DMS 273 (cell line): ENCODE measurements at regions not wholly inside any gene's neighbourhood (a gene's known extent, or its start where the extent isn't known, plus 50 kb on each side); places are given as distances from the start of the nearest gene placed in this dataset.

Experiments
- DNase-seq: peaks from one replicate; lab custom pipeline; 2025; ENCODE audit not compliant: unreplicated experiment; lab: John Stamatoyannopoulos, UW

DNA sequence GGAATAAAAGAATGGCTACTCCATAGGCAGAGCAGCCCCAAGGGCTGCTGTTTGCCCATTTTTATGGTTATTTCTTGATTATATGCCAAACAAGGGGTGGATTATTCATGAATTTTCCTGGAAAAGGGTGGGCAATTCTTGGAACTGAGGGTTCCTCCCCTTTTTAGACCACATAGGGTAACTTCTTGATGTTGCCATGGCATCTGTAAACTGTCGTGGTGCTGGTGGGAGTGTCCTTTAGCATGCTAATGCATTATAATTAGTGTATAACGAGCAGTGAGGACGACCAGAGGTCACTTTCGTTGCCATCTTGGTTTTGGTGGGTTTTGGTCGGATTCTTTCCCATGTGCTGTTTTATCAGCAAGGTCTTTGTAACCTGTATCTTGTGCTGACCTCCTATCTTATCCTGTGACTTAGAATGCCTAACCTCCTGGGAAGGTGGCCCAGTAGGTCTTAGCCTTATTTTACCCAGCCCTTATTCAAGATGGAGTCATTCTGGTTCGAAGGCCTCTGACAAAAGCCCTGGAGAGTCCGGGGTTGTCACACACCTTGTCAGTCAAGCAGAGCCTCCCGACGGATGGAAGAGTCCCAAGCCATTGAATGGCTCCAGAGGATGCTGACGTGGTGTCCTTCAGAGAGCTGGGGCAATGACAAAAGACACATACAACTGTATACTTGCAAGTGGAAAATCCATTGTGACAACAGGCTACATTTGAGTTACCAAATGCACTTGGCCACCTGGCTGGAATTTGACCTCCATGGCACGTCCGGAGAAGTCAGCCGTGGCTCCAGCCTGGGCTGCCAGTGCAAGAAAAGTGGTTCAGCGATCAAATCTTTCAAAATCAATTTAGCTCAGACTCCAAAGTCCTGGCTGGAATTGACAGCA is 67.1 kb upstream of the CLINT1 start:
- DNase-seq: no peak

DNA sequence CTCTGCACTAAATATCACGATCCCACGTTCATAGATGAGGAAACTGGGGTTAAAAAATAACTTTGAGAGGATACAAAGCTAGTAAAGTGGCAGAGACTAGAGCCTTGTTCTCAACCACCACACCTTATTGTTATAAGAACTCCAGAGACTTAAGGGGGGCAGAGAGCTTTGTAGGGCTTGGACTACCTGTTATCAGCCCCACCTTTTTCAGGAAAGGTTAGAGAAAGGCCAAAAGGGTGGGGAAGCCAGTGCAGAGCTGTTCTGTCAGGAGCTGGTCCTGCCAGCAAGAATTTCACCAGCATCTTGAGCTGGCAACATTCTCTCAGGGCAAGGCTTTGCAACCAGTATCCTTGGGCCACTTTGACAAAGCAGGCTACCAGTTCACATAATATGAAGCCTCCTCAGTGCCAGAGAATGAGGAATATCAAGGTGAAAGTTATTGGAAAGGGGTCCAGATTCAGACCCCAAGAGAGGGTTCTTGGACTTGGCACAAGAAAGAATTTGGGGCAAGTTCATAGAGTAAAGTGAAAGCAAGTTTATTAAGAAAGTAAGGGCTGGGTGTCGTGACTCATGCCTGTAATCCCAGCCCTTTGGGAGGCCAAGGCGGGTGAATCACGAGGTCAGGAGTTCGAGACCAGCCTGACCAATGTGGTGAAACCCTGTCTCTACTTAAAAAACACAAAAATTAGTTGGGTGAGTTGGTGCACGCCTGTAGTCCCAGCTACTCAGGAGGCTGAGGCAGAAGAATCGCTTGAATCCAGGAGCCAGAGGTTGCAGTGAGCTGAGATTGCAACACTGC is 66.2 kb upstream of the CLINT1 start:
- DNase-seq: no peak

DNA sequence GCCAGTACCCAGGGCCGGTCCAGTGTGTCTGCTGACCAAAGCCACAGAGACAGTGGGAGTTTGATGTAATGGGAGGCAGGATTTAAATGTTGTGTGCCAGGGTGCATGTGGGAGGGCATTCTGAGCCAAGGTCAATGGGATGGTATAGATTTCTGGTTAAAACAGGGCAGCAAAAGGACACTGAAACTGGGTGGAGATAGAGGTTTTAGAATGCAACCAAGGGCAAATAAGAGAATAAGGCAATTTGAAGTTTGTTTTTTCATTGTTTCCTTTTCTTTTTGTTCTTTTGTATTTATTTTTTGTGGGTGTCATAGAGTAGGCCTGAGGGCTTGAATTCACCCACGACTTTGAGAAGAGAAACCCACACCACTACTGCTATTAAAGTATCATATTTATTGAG is 65.5 kb upstream of the CLINT1 start:
- DNase-seq: no peak

DNA sequence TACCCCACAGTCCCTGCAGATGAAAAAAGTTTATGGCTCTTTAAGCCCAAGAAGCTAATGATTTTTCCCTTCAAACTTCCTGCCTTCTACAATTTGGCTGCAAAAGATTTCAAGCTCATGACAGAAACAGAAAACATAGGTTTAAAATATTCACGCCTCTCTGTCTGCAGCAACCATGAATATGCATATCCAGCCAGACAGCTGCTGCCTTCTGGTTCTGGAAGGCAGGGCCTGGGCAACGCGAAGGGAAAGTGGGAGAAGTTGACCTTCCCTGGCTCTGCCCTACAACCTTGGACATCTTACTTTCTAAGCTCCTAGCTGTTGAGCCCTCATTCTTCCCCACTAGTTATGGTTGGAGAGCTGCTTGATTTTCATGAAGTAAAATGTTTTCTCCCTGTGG is 64.8 kb upstream of the CLINT1 start:
- DNase-seq: peak; percentile 18

DNA sequence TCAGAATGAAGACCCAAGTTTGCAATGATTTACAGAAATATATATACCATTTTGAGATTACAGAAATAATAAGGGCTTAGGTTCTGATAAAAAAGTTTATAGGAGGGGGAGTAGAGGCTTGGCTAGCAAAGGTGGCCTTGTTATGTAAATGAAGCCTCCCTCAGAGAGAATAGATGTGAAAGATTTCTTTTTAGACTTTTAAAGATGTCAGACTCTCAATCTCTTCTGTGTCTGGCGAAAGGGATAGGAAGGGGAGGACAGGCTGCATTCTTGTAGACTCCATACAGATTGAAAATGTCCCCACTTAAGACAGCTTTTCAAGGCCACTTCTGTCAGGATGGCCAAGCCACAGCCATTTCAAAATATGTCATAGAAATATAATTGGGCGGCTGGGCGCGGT is 63.1 kb upstream of the CLINT1 start:
- DNase-seq: no peak

DNA sequence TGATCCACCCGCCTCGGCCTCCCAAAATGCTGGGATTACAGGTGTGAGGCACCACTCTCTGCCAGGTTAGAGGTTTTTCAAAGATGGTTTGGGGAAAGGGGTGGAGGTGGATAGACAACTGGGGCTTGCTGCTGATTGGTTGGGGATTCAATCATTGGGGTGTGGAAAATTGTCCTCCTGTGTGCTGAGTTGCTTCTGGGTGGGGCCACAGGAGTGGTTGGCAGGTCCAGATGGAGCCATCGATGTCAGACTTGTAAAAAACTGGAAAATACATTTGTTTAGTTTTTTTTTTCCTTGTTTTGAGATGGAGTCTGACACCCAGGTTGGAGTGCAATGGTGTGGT is 61.9 kb upstream of the CLINT1 start:
- DNase-seq: no peak

DNA sequence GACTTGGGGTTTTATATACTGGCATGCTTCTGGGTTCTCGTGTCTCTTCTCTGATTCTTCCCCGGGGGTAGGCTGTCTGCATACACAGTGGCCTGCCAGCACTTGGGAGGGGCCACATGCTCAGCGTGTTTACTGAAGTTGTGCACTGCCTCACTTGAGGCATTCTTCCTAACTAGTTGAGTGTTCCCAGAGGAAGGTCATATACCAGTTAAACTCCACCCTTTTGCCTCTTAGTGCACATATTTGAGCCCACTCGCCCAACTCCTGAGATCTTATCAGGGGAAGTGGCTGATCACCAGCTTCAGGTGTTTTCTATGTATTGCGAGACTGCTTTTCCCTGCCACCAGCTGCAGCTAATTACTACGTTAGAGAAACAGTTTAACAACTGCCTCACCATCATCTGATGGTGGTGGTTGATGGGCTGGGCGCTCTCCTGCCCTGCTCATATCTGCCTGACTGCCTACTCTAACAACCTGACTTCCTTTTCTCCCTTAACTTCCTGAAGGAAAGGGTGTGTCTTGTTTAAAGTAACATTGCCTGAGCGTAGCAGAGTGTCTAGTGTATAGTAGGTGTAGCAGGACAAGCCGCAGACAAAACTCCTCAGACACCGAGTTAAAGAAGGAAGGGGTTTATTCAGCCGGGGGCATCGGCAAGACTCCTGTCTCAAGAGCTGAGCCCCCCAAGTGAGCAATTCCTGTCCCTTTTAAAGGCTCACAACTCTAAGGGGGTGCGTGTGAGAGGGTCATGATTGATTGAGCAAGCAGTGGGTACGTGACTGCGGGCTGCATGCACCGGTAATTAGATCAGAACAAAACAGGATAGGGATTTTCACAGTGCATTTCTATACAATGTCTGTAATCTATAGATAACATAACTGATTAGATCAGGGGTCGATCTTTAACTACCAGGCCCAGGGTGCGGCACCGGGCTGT is 60.1 kb upstream of the CLINT1 start:
- peak; percentile 20 for DNase-seq

DNA sequence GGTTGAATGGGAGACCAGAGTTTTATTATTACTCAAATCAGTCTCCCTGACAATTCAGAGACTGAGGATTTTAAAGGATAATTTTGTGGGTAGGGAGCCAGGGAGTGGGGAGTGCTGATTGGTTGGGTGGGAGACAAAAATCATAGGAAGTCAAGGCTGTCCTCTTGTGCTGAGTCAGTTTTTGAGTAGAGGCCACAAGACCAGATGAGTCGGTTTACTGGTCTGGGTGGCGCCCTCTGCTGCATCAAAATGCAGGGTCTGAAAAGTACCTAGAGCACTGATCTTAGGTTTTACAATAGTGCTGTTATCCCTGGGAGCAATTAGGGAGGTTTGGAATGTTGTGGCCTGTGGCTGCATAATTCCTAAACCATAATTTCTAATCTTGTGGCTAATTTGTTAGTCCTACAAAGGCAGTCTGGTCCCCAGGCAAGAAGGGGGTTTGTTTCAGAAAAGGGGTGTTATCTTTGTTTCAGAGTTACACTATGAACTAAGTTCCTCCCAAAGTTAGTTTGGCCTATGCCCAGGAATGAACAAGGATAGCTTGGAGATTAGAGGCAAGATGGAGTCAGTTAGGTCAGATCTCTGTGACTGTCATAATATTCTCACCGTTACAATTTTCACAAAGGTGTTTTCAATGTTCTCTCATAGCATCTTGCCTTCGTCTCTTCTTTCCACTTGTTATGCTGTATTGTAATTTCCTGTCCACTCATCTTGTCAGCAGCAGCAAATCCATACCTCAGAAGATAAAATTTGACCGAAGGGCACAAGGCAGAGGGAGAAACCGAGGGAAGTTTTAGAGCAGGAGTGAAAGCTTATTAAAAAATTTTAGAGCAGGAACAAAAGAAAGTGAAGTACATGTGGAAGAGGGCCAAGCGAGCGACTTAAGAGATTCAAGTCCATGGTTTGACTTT is 59.2 kb upstream of the CLINT1 start:
- peak; percentile 85 for DNase-seq

DNA sequence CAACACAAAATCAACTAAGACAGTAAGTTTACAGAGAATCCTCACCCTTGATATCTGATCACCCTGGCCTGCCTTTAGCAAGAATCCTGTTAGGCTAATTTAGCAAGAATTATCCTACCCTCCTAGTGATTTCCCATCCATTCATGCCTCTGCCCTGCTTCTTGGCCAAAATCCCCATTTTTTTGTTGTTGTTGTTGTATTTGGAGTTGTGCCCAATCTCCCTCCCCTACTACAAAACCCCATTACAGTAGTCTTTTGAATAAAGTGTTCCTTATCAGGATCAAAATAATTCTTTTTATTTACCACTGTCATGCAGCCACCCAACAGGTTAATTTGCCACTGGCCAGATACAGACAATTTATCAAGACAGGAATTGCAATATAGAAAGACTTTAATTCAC is 58.5 kb upstream of the CLINT1 start:
- DNase-seq: no peak

DNA sequence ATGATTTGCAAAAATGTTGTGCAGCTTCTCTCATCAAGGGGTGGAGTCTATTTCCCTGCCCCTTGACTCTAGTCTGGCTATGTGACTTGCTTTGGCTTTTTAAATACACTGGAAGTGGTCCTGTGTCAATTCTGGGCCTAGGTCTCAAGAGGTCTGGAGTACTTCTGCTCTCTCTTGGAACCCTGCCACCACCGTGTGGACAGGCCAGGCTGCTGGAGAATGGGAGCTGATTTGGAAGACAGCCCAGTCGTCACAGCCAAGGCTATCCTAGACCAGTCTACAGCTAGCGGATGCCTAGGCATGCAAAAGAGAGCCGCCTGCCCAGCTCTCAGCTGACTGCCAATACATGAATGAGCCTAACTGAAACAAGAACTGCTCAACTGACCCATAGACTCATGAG is 56.7 kb upstream of the CLINT1 start:
- DNase-seq: peak; percentile 91

DNA sequence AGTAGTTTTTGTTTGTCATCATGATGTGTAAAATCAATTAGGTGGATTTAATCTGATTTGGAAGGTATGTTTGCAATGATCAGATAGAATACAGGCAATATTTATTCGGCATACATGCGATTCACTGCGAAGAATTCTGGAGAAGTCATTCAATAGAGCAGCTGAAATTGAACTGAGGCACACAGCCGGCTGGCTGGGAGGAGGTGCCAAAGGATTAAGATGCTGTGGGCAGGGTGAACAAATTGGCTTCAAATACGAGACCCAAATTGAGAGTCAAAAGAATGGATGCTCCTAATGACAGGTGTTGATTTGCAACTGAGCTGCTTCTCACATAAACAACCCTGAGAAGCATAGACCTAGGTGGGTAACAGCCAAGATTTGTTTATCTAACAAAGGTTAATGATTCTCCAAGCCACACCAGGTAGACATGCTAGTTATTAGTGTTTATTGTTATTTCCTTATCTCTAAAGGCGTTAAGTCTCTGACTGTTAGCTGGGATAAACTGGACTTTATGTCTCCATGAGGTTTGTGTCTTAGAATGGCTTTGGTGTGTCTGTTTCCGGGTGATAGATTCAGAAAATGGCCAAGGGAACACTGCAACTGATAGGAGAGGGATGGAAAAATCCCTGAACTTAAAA is 55.3 kb upstream of the CLINT1 start:
- no peak for DNase-seq

DNA sequence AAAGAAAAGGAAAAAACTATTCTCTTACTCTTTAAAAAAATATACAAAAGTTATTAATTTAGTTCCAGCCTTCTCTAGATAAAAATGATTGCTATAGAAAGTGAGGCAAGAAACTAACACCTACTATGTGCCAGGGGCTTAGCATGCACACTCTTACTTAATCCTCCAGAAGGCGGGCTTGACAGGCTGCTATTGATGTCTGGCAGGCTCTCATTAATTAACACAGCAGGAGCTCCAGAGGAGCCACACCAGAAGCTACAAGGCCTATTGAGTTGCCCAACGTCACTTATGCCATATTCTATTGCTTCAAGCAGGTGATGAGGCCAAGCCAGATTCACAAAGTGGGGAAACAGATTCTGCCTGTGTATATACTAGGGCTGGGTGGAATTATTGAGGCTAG is 54.6 kb upstream of the CLINT1 start:
- no peak for DNase-seq

DNA sequence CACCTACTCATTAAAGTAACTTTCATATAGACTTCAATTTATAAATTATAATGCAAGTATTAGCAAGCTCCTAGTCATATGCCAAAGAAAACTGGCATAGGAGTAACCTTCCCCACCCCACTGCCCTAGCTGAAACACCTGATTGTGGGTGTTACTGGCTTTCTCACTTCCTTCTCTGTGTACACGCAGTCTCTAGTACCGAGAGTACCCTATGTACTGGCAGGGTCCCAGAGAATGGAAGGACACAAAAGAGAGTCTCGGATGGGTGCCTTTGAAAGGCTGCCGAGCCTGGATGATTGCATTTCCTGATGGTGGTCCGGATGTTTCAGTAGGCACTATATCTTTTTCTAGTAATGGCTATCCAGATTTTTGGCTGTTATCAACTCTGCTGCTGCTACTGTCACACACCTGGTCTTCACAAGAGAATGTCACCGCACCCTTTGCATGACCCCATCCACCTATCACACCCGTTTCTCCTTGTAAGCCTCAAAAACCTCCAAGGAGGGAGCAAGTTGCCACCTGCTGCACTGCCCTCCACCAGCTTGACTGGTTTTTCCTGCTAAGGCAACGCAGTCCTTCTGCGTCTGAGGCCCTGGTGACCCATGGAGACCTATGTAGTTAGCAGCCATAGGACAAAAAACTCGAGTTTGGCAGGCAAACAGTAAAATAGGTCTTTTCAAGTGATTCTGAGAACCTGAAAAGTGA is 53.8 kb upstream of the CLINT1 start:
- DNase-seq: no peak

DNA sequence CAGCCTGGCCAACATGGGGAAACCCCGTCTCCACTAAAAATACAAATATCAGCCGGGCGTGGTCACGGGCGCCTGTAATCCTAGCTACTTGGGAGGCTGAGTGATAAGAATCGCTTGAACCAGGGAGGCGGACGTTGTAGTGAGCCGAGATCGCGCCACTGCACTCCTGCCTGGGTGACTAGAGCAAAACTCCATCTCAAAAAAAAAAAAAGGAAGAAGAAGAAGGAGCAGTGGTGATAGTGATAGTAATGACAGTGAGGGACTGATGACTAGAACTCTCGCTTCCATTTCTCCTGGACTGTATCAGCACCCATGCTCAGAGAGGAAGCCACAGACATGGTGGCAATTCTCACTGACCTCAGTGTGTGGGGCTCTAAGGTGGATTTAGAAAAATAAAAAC is 52.6 kb upstream of the CLINT1 start:
- no peak for DNase-seq
